Osteocyte (in vitro differentiated cells): ENCODE measurements at regions not wholly inside any gene's neighbourhood (a gene's known extent, or its start where the extent isn't known, plus 50 kb on each side); places are given as distances from the start of the nearest gene placed in this dataset.

Experiments
- DNase-seq: peaks from one replicate; pipeline ENCODE4 v3.0.0; 2021; ENCODE audit warnings: mixed read lengths; ENCODE audit not compliant: unreplicated experiment; ENCODE audit errors: extremely low spot score
- H3K27ac Mint-ChIP-seq: one replicate; pipeline ENCODE4 v1.8.0; 2021; ENCODE audit warnings: mild to moderate bottlenecking, mixed read lengths; ENCODE audit not compliant: unreplicated experiment
- H3K27me3 Mint-ChIP-seq: one replicate; pipeline ENCODE4 v1.8.0; 2021; ENCODE audit warnings: mixed read lengths; ENCODE audit not compliant: unreplicated experiment
- H3K36me3 Mint-ChIP-seq: one replicate; pipeline ENCODE4 v1.8.0; 2021; ENCODE audit warnings: mixed read lengths; ENCODE audit not compliant: unreplicated experiment
- H3K4me1 Mint-ChIP-seq: one replicate; pipeline ENCODE4 v1.8.0; 2021; ENCODE audit warnings: mixed read lengths; ENCODE audit not compliant: unreplicated experiment
- H3K4me3 Mint-ChIP-seq: one replicate; pipeline ENCODE4 v1.8.0; 2021; ENCODE audit warnings: mild to moderate bottlenecking, moderate library complexity, mixed read lengths; ENCODE audit not compliant: unreplicated experiment
- H3K9me3 Mint-ChIP-seq: one replicate; pipeline ENCODE4 v1.8.0; 2021; ENCODE audit warnings: mixed read lengths; ENCODE audit not compliant: unreplicated experiment
- TF ChIP-seq, protein P1 (sequence below): fragments of 200-600 bp; sonication (generic); IDR thresholded peaks from 2 replicates; pipeline ENCODE4 v1.5.0; 2021; ENCODE audit warnings: antibody characterized with exemption, mild to moderate bottlenecking, moderate library complexity

DNA sequence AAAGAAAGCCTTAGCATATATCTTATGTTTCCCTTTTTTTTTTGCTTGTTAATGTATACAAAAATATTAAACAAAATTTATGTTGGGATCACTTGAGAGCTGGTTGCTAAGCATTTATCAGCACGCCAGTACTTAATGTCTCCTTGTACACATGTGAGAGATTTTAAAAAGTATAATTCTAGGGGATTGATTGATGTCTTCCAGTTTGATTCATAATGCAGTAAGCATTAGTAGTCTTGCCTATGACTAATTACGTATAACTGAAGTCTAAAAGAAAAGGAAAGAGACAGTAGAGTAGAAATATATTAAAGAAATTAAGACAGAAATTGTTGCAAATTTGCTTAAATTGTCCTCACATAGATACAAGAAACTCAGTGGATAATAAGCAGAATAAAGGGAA is 1630.4 kb upstream of the B3GALT2 start:
- Mint-ChIP-seq H3K36me3 (no peaks in the 10 kb centered on the region), H3K4me3 (no peak overlapping the region), H3K9me3 (peaks cover 5% of the 10 kb centered on the region), H3K27ac (no peak overlapping the region), H3K4me1 (no peaks in the 10 kb centered on the region), H3K27me3 (no peaks in the 10 kb centered on the region)
- TF ChIP-seq, protein P1, sequence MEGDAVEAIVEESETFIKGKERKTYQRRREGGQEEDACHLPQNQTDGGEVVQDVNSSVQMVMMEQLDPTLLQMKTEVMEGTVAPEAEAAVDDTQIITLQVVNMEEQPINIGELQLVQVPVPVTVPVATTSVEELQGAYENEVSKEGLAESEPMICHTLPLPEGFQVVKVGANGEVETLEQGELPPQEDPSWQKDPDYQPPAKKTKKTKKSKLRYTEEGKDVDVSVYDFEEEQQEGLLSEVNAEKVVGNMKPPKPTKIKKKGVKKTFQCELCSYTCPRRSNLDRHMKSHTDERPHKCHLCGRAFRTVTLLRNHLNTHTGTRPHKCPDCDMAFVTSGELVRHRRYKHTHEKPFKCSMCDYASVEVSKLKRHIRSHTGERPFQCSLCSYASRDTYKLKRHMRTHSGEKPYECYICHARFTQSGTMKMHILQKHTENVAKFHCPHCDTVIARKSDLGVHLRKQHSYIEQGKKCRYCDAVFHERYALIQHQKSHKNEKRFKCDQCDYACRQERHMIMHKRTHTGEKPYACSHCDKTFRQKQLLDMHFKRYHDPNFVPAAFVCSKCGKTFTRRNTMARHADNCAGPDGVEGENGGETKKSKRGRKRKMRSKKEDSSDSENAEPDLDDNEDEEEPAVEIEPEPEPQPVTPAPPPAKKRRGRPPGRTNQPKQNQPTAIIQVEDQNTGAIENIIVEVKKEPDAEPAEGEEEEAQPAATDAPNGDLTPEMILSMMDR: no peak
- no peak for DNase-seq

DNA sequence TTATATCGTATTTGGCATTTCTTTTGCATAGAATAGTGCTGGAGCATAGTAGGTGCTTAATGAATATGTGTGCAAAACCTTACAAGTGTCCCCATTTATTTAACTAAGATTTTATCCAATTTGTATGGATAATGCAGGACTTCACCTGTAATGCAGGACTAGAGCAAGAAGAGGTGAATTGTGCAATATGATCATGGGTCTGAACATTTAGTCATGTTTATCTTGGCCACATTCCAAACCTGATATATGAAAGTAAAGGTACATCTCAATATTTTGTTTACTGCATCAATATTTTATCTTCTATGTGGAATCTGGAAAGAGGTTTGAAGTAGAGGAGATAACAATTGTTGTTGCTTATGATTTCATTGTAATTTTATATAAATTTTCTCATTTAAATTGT is 1626.7 kb upstream of the B3GALT2 start:
- H3K27ac Mint-ChIP-seq: no peak overlapping the region
- no peaks in the 10 kb centered on the region for H3K36me3 Mint-ChIP-seq
- peaks cover 5% of the 10 kb centered on the region for H3K9me3 Mint-ChIP-seq
- DNase-seq: no peak
- no peaks in the 10 kb centered on the region for H3K27me3 Mint-ChIP-seq
- H3K4me1 Mint-ChIP-seq: peaks cover 5% of the 10 kb centered on the region
- TF ChIP-seq, protein P1: no peak
- H3K4me3 Mint-ChIP-seq: no peak overlapping the region

DNA sequence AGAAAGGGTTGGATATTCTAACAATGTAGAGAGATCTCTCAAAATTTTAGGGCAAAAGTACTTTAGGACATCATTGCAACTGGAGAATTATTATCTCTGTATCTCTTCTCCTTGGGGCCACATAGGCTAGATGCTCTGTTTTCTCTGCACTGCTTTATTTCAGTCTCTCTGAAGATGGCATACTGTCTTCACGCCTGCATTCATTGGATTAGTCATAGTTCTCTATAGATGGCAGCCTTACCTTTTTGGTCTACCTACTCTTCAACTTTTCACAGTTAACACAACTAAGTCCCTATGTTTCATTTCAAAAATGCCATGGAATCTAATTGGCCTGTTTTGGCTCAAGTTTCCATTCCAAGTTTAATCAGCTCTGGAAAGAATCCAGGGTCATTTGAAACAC is 1623.3 kb upstream of the B3GALT2 start:
- H3K27me3 Mint-ChIP-seq: no peaks in the 10 kb centered on the region
- no peaks in the 10 kb centered on the region for H3K36me3 Mint-ChIP-seq
- TF ChIP-seq, protein P1: no peak
- no peak for DNase-seq
- no peak overlapping the region for H3K27ac Mint-ChIP-seq
- H3K4me1 Mint-ChIP-seq: peaks cover 5% of the 10 kb centered on the region
- H3K4me3 Mint-ChIP-seq: no peak overlapping the region
- peaks cover 5% of the 10 kb centered on the region for H3K9me3 Mint-ChIP-seq

DNA sequence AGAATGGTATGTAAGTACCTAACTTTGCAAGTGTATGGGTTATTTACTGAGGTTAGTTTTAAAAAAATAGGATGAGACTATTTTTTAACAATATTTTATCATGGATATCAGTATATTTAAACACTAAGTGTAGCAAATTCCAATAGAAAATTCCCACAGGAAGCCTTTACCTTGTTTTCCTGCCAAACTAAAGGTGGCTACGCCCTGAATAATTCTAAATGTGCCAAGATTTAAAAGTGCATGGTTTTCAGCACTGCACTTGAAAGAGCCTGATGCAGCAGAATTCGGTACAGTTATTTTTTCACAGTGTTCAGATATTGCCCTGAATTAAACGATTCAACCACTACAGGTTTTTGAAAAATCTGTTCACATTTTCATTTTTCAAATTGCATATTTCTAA is 1622.8 kb upstream of the B3GALT2 start:
- no peaks in the 10 kb centered on the region for H3K36me3 Mint-ChIP-seq
- TF ChIP-seq, protein P1: no peak
- no peak for DNase-seq
- H3K4me3 Mint-ChIP-seq: no peak overlapping the region
- no peak overlapping the region for H3K27ac Mint-ChIP-seq
- H3K4me1 Mint-ChIP-seq: peaks cover 5% of the 10 kb centered on the region
- peaks cover 5% of the 10 kb centered on the region for H3K9me3 Mint-ChIP-seq
- H3K27me3 Mint-ChIP-seq: no peaks in the 10 kb centered on the region

DNA sequence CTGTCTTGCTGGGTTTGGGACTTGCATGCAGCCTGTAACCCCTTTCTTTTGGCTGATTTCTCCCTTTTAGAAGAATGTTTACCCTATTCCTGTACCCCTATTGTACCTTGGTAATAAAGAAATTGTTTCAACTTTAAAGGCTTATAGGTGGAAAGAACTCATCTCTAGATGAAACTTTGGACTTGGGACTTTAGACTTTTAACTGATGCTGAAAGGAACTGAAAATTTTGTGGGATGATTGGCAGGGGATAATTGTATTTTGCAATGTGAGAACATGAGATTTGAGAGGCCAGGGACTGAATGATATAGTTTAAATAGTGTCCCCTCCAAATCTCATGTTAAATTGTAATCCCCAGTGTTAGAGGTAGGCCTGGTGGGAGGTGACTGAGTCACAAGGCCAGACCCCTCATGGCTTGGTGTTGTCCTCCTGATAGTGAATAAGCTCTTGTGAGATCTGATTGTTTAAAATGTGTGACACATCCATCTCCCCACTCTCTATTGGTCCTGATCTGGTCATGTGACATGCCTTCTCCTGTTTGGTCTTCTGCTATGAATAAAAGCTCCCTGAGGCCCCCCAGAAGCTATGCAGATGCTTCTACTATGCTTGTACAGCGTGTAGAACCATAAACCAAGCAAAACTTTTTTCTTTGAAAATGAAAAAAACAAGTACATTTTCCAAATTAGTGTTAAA is 1621.3 kb upstream of the B3GALT2 start:
- Mint-ChIP-seq H3K4me3 (no peak overlapping the region), H3K27ac (no peak overlapping the region), H3K9me3 (no peaks in the 10 kb centered on the region), H3K36me3 (no peaks in the 10 kb centered on the region), H3K27me3 (no peaks in the 10 kb centered on the region), H3K4me1 (peaks cover 5% of the 10 kb centered on the region)
- TF ChIP-seq, protein P1: no peak
- no peak for DNase-seq
